Nucleus accumbens (tissue), 56 donors: ENCODE measurements at regions not wholly inside any gene's neighbourhood (a gene's known extent, or its start where the extent isn't known, plus 50 kb on each side); places are given as distances from the start of the nearest gene placed in this dataset.

Experiments
- DNase-seq, 56 donors: peaks; one replicate each; lab custom pipeline; 2025; lab: John Stamatoyannopoulos, UW

- DNase-seq = no peak
Measured at GRCh38 chr17:13921841-13922776, 147.2 kb upstream of the COX10 start.

DNA sequence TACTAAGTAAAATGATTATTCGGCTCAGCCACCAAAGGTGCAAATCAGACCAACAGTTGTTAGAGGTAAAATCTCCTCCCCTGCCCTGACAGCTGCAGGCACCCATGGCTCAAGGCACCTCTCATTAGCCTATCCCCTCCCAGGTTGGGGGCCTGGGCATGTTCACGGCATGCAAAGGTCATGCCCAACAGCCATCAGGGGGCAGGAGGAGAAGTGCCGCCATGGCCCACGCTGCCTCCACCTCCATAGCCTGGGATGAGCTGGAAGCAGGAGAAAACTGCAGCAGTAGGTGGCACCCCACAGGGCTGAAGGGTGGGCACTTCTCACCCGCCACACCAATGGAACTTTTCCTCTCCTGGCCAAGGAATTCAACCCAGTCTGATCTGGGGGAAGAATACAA is 146.4 kb upstream of the COX10 start:
- no peak for DNase-seq

DNA sequence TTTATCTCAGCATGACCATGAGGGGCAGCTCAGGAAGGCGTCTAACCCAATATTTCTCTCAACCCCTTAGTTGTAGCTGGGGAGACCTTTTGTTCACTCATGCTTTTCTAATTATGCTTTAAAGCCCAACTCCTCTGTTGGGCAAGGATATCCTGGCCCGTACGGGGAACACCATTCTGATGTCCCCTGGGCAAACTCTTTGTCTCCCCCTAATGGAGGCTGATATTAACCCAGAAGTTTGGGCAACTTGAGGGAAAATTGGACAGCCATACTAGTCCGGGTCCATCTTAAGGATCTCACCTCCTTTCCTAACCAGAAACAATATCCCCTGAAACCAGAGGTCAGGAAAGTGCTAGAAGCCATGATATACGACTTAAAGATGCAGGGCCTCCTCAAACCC is 143.7 kb upstream of the COX10 start:
- no peak for DNase-seq

GRCh38 chr17:13931111-13931526 is 138.2 kb upstream of the COX10 start:
- DNase-seq = peak in 12 of 56 donors; percentile 2 to 42 (median 12)

GRCh38 chr17:13931800-13932460 is 137.4 kb upstream of the COX10 start:
- peak in 24 of 56 donors; percentile 3 to 67 (median 16) for DNase-seq

- DNase-seq = no peak
Measured at GRCh38 chr17:13933441-13934276, 135.6 kb upstream of the COX10 start.

GRCh38 chr17:13939222-13939621 is 130.1 kb upstream of the COX10 start:
- DNase-seq = no peak

DNA sequence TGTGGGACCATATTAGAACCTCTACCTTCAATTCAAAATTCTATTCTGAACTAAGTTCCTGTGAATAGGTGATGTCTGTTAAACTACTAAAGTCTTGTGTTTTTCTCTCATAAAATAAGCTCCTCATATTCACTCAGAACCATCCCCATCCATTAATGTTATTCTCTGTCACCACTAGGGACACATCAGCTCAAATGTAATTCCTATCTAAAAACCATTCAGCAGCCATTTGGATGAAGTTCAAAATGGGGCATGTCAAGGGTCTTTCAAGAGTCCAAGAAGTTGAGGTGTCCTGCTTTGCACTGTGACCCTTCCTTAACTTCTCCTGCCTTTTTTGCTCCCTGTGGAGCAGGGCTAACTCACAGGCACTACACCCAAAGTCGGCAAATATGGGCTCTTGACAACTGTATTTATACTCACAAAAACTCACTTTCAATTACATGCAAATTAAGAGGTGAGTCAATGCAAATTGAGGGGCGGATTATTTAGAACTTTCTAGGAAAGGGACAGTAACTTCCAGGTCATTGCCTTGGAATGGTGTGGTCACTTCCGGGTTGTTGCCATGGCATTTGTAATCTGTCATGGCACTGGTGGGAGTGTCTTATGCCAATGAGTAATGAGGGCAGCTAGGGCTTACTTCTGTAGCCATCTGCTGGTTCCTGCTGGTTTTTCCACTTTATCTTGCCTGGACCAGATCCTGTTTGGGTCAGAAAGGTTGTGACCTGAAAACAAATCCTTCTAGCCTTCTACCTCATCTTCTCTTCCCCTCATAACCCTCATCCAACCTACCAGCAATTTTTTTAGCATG is 128.2 kb upstream of the COX10 start:
- DNase-seq = no peak

DNA sequence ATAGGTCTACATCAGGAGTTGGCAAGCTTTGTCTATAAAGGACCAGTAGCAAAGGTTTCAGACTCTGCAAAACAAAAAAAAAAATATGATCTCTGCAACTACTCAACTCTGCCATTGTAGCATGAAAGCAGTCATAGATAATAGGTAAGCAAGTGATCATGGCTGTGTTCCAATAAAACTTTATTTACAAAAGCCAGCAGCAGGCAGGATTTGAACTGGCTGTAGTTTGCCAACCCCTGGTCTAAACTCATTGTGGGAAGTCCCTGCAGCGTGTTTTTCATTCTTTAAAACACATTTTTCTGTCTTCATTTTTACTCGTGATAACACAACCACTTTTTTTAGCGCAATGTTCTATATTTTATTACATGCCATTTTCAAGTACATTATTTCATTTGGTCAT is 127.5 kb upstream of the COX10 start:
- DNase-seq = no peak

DNA sequence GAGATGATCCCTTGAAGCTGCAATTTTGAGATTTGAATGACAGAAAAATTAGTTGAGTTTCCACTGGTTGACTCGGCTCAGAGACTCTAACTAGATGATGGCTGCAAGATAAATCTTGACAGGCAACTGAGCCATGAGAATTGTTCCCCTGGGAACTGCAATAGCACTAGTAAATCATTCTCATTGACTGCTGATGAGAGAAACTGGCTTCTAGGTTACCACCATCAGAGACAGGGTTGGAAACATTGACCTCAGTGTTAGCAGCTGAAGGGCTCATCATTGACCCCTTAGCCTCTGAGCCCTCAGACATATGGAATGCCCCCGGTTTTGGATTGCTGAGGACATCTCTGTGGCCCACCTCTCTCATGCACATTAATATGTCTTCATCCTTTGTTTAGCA is 125.4 kb upstream of the COX10 start:
- DNase-seq = no peak

DNA sequence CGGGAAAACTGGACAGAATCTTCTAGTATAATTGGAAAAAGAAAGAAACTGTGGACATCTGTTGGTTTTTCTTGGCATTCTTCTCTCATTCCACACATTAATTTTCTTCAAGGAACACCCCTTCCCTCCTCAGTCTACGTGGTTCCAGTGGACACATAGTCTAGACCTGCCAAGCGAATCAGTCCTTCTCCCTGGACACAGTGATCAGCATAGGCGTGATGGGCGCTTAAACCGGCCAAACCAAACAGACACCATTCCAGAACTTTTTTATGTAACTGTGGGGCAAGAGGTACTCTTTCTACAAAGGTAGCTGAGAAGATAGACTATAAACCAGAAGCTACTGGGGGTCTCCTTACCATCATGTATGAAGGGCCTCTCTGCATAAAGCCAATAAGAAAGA is 121.8 kb upstream of the COX10 start:
- no peak for DNase-seq

DNA sequence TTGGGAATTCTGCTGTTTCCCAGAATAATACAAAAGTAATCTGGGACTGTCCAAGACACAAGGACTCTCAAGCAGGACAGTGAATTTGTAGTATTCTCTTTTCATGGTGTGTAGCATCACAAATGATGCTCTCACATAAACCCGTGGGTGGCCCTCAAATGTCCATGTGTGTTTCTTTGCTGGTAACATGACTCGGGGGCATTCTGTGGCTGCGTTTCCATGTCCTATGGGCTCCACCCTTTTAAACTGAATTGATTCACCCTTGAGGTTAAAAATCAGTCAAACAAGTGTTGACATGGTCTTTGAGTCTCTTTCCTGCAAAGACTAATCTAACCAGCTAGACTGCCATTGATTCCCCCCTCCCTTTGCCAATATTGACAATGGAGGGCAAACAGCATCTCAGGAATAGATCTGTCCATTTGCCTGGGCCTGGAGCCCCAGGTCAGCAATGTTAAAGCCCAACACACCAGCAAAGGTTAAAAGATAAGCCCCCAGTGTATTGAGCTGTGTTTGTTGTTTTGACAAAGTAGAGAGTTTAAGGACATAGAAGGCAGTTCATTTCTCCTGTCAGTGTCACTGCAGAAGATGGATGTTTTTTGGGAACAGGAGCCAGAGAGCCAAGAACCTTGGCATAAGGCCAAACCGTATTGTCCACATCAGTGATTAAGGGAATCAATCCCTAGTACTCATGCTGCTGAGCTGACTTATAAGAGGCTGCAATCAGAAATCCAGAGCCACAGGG is 117.1 kb upstream of the COX10 start:
- DNase-seq = no peak

GRCh38 chr17:13953841-13954240 is 115.5 kb upstream of the COX10 start:
- no peak for DNase-seq

GRCh38 chr17:13957636-13958035 is 111.7 kb upstream of the COX10 start:
- no peak for DNase-seq

- DNase-seq = no peak
Measured at GRCh38 chr17:13958773-13959172, 110.5 kb upstream of the COX10 start.

- DNase-seq = no peak
Measured at GRCh38 chr17:13961265-13961664, 108.0 kb upstream of the COX10 start.

- DNase-seq = no peak
Measured at GRCh38 chr17:13962716-13963240, 106.5 kb upstream of the COX10 start.

DNA sequence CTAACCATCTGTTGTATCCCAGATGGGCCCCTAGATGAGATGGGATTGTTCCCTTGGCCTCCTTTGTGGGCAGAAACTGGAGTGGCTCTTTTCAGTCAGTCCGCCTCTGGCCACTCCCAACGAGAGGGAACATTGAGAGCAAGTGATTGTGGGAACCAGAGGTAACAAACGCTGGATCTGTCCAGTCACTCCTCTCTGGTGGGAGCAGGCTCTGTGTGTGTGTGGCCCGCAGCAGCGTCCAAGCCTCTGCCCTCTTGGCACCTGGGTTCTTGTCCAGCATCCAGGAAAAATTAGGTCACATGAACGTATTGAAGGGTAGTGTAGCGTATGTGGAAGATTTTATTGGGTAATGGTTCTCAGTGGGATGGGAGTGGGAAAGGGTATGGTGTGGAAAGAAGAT is 101.9 kb upstream of the COX10 start:
- DNase-seq = no peak

GRCh38 chr17:13970531-13970930 is 98.8 kb upstream of the COX10 start:
- DNase-seq = no peak
